HG02943 (cell line): ENCODE measurements at regions not wholly inside any gene's neighbourhood (a gene's known extent, or its start where the extent isn't known, plus 50 kb on each side); places are given as distances from the start of the nearest gene placed in this dataset.
"Not testable (repeated sequence)": the region's sequence is repeated elsewhere in the genome, so short reads cannot be mapped to it uniquely, and the experiment has no call there.

Experiments
- ATAC-seq: cut with Tn5 transposase; IDR thresholded peaks from one replicate; pipeline ENCODE4 v1.9.1; 2021; ENCODE audit warnings: mild to moderate bottlenecking, low read depth, moderate library complexity; ENCODE audit not compliant: unreplicated experiment

DNA sequence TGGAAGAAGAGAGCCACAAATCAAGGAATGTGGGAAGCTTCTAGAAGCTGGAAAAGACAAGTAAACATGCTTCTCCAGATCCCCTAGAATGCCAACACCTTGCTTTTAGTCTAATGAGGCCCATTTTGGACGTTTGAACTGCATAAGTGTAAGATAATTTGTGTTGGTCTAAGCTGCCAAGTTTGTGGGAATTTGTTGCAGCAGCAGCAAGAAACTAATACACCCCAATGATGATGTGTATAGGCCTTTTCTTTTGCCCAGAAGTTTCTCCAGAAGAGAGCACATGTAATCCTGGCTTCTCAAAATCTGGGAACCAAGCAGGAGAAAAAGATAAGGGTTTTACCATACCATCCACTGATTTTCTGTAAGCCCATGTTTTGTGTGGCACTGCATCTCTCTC is 96.1 kb upstream of the DPT start:
- ATAC-seq, result no peak

DNA sequence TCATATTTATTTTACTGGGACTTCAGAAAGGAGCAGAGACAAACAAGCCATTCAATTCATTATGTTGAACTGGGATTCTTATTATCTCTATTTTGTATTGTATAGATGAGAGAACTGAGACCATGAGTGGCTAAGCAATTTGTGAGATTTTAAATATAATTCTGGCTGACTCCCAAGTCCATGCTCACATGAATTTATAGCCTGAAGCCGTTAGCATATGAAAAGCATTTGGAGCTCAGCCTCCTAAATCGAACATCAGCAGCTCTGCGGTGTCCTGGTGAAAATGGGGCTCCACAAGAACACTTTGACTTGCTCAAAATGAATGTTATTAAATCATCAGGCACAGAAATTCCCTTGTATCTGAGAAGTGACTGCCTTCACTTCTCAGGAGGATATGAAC is 96.8 kb upstream of the DPT start:
- no peak for ATAC-seq

DNA sequence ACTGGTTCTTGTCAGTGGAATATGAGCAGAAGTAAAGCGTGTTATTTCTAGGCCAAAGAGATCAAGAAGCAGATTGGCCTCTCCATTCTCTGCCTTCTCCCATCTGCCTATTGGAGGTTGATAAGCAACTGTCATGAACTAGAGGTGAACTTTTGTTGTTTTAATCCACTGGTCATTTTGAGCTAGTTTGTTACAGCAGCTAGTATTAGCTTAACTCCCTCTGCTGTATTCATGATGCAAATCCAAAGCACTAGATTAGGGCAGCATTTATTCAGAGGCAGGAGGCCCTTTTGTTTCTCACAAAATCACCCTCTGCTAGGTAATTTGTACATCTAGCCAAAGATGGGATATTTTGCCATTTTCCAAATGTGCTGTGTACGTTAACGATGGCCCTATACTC is 97.3 kb upstream of the DPT start:
- ATAC-seq, result no peak

GRCh38 chr1:168827557-168827956 is 98.6 kb upstream of the DPT start:
- ATAC-seq, result no peak

GRCh38 chr1:168829876-168830275 is 100.9 kb upstream of the DPT start:
- no peak for ATAC-seq

DNA sequence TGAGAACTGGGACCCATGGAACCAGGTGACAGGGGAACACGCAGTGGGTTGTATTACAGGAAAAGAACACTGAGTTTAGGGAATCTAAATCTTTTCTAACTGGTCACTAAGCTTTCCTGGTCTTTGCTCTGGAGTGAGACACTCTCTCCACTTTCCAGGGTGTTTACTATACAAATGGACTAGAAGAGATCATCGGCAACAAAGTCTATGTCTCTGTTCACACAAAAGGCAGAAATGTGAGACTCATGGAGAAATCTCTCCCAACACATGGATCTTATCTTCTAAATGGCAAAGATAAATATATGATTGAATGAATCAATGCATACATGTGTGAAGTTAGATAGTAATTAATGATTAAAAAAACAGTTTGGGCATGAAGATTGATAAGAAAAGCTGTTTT is 101.6 kb upstream of the DPT start:
- ATAC-seq, result no peak

- no peak for ATAC-seq
These were observed 103.7 kb upstream of the DPT start for GRCh38 chr1:168832661-168833060.

- ATAC-seq, result no peak
These were observed 104.4 kb upstream of the DPT start for GRCh38 chr1:168833362-168833761.

- no peak for ATAC-seq
These were observed 104.8 kb upstream of the DPT start for GRCh38 chr1:168833801-168834224.

DNA sequence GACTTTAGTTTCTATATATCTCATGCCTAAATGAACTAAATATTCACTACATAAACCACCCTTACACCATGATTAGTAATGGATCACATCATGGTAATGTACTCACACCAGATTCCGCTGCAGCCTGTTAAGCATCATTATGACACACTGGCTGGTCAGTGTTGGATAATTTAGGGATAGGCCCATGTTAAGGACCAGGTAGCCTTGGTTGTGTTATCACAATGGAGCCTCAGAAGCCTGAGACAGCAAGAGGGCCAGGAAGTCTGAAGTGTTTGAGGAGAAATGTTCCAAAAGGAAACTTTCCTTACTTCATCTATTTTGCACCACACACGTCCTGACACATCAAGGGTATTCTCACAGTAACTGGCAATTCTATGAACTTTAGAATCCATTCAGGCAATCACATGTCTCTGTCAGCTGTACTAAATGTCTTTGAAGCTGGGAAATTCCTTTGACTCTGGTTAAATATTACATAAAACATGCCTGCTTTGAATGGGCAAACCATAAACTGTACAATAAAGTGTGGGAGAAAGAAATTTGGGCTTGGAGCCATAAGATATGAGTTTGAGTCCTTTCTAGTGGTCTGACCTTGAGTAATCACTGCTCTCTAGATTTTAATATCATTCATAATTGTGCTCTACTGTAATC is 105.3 kb upstream of the DPT start:
- no peak for ATAC-seq

DNA sequence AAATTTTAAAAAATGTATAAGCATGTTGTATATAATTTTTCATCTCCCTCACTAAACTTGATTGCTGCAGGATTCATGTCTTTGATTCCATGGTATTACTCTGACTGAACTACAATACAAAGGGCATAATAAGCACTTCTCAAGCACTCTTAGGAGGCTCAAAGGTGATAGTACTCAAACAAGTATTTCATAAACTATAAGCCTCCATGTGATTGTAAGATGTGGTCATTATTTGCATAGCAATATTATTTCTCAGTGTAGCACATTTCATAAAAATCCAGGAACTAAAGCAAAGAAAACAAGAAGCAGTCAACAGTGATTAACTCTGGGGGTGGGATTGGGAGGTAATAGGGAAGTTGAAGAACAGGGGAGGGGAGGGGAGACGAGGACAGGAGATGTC is 106.2 kb upstream of the DPT start:
- ATAC-seq, result no peak

GRCh38 chr1:168835791-168836190 is 106.8 kb upstream of the DPT start:
- ATAC-seq, result no peak

GRCh38 chr1:168836469-168836868 is 107.5 kb upstream of the DPT start:
- ATAC-seq, result no peak

DNA sequence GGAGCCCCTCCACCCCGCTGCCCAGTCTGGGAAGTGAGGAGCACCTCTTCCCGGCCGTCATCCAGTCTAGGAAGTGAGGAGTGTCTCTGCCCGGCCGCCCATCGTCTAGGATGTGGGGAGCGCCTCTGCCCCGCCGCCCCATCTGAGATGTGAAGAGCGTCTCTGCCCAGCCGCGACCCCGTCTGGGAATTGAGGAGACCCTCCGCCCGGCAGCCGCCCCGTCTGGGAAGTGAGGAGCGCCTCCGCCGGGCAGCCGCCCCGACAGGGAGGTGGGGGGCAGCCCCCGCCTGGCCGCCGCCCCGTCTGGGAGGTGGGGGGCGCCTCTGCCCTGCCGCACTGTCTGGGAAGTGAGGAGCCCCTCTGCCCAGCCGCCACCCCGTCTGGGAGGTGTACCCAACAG is 108.2 kb upstream of the DPT start:
- ATAC-seq, result not testable (repeated sequence)

GRCh38 chr1:168842306-168842705 is 113.3 kb upstream of the DPT start:
- ATAC-seq, result no peak

DNA sequence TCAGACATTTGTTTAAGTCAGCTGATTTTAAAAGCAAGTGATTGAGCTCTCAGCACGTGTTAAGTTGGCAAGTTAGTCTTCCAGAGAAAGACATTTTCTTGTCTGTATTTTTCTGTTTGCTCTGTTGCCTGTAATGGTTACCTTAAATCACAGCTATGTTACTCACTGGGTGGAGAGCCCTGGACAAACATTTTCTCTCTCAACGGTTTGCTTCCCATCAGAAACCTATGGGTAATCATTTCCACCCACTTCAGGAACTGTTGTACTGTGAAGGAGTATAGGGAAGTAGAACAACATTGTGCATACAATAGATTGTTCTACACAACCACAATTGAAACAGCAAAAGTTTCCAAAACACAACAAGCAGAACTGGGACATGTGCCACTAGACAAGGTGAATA is 113.9 kb upstream of the DPT start:
- ATAC-seq, result no peak

GRCh38 chr1:168843401-168843800 is 114.4 kb upstream of the DPT start:
- ATAC-seq, result no peak

DNA sequence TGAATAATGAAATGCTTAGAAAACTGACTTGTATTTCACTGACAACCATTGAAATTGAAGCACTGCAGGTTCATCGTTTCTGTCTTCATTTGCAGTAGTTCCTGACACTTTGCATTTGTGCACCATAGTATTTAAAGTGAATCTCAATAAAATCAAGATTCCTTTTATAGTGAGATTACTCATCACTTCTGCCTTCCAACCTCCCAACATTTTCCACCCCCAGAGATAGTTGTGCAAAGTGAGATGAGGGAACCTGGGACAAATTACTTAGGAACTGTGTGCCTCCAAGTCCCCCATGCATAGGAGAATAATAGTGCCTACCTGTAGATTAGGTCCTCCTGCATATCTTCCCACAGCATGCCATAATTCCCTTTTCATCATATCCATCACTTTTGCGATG is 114.9 kb upstream of the DPT start:
- no peak for ATAC-seq

- no peak for ATAC-seq
These were observed 116.1 kb upstream of the DPT start for GRCh38 chr1:168845140-168845539.

- no peak for ATAC-seq
These were observed 119.0 kb upstream of the DPT start for GRCh38 chr1:168848051-168848450.

DNA sequence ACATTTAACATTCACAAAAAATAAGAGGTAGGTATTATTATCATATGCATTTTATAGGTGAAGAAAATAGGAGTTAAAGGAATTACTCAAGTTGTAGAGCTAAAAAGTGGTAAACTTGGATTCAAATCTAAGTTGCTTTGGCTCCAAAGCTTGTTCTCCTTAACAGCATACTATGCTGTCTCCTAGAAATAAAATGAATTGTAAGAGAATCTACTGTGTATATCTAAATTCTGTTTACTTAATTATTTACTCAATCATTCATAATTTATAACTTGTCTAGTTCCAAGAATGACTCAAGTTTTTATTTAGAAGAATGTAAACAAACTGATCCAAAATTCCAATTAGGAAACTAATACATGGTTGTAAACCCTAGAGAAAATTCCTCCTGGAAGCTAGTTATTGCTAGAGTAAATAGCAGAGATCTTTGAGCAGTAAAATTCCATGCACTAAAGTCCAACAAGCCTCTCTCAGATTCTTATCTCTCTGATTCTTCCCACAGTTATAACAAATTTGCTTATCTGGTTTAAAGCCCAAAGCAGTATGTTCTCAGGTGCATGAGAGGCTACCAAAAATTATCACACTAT is 132.5 kb upstream of the DPT start:
- ATAC-seq, result no peak

DNA sequence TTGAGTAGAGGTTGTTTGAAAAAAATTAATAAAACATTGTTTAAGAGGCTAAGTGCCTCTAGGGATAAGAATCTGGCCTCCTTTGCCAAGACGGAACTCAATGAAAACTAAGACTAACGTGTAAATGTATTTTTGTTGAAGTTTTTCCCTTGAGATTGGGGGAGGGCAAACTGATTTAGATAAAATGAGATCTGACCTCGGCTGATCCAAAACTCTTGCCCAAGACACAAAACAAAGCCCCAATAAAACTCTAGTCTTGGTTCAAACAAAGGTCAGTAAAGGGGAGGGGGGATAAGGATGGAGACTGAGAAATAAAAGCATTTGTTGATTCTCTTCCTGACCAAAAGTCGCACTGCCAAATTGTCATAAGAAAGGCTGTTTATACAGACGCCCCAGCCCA is 134.8 kb upstream of the DPT start:
- no peak for ATAC-seq

DNA sequence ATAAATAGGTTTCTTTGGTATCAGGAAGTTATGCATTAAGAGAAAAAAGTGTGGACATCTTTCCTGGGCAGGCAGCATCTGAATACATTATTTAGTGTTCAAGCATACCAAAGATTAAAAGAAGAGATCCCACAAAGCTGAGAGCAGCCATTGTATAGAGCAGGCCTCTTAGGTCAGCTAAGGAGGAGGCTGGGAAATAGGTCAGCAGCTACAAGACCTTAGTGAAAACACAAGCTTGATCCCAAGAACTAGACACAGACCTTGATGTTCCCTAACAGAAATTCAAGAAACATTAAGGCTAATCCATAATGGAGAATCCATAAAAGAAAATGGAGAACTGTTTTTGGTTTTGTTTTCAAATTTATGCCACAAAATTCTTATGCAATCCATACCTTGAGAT is 135.3 kb upstream of the DPT start:
- ATAC-seq, result no peak
